ENCODE measurements at regions not wholly inside any gene's neighbourhood (a gene's known extent, or its start where the extent isn't known, plus 50 kb on each side); places are given as distances from the start of the nearest gene placed in this dataset.
"Not testable (repeated sequence)": the region's sequence is repeated elsewhere in the genome, so short reads cannot be mapped to it uniquely, and the experiment has no call there.

DNA sequence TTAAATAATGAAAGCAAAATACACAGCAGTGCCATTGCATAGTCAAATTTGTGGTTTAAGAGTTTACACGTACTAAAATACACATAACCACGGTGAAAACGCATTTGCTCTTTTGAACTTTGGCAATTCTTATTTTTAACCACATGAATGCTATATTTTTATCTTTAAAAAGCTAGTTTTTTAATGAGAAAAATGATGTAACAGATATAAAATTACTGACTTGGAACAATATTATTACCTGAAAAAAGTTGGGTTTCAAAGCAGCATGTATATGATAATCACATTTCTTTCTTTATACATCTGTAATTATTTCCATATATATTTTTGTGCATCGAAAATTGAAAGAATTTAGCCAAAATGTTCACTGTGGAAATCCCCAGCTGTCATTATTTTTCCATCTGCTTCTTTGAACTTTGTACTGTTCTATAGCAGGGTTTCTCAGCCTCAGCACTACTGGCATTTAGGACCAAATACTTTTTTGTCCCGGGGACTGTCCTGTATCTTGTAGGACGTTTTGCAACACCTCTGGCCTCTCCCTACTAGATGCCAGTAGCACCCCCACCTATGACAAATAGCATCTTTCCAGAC, 75.9 kb upstream of the CAB39 start:
- Histone ChIP-seq H3K9me3 (ENCODE audit: insufficient read depth, low read depth) (no peaks in the 10 kb centered on the region), H3K27ac (no peak overlapping the region), H3K4me1 (replicated peaks; ENCODE audit: insufficient read depth) (no peaks in the 10 kb centered on the region), H2AFZ (no peak overlapping the region), H3K4me2 (no peak overlapping the region), H3K79me2 (ENCODE audit: low read depth) (no peaks in the 10 kb centered on the region), H3K36me3 (ENCODE audit: low read depth) (no peaks in the 10 kb centered on the region), H3K27me3 (ENCODE audit: insufficient read depth, low read depth) (no peaks in the 10 kb centered on the region), H3K4me3 (no peak overlapping the region), H3K9me2 (ENCODE audit: insufficient read depth) (no peaks in the 10 kb centered on the region), H4K20me1 (ENCODE audit: insufficient read depth) (no peaks in the 10 kb centered on the region), H3F3A (ENCODE audit: insufficient read depth, low read depth) (peaks cover 4% of the 10 kb centered on the region; the same call in 1 of the 2 replicates)
- BruUV-seq (replicated peaks): no TSS peak
- ChIA-PET CTCF (no interaction called here), POLR2A (ENCODE audit: unreplicated experiment) (no interaction called here)
- intact Hi-C loops (cut with micrococcal nuclease; ENCODE audit: unreplicated experiment): no loop called here
- DNase-seq: no peak
- TF ChIP-seq EZH2 (IDR thresholded peaks at IDR 0.05; ENCODE audit: low read depth) (no peak), CTCF (conservative IDR thresholded peaks at IDR 0.05) (no peak)

GRCh38 chr2:230637486-230637885, 75.2 kb upstream of the CAB39 start:
- BruUV-seq (replicated peaks); CTCF ChIA-PET: not testable (repeated sequence)

DNA sequence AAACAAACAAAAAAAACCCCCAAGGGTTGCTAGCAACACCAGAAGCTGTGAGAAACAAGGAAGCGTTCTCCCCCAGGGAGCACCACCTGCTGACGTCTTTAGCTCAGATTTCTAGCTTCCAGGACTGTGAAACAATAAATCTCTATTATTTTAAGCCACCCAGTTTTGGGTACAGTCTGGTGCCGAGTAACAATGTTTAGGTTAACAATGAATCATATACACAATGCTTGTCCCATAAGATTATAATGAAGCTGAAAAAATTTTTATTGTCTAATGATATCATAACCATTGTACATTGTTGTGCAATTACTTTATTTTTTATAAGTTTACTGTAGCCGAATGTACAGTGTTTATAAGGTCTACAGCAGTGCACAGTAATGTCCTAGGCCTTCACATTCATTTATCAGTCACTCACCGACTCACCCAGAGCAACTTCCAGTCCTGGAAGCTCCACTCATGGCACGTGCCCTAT, 72.1 kb upstream of the CAB39 start:
- DNase-seq: no peak
- Histone ChIP-seq H3F3A (ENCODE audit: insufficient read depth, low read depth) (no peaks in the 10 kb centered on the region), H4K20me1 (ENCODE audit: insufficient read depth) (no peaks in the 10 kb centered on the region), H3K27me3 (ENCODE audit: insufficient read depth, low read depth) (no peaks in the 10 kb centered on the region), H3K79me2 (ENCODE audit: low read depth) (no peaks in the 10 kb centered on the region), H3K36me3 (ENCODE audit: low read depth) (no peaks in the 10 kb centered on the region), H3K4me1 (replicated peaks; ENCODE audit: insufficient read depth) (no peaks in the 10 kb centered on the region), H3K4me2 (no peak overlapping the region), H3K4me3 (no peak overlapping the region), H3K9me2 (ENCODE audit: insufficient read depth) (no peaks in the 10 kb centered on the region), H3K9me3 (ENCODE audit: insufficient read depth, low read depth) (no peaks in the 10 kb centered on the region), H2AFZ (no peak overlapping the region), H3K27ac (no peak overlapping the region)
- TF ChIP-seq CTCF (conservative IDR thresholded peaks at IDR 0.05) (no peak), EZH2 (IDR thresholded peaks at IDR 0.05; ENCODE audit: low read depth) (no peak)
- ChIA-PET POLR2A (ENCODE audit: unreplicated experiment) (no interaction called here), CTCF (no interaction called here)
- intact Hi-C loops (cut with micrococcal nuclease; ENCODE audit: unreplicated experiment): no loop called here
- no TSS peak for BruUV-seq (replicated peaks)

More at GRCh38 chr2:230637486-230637885, 75.2 kb upstream of the CAB39 start:
- H2AFZ ChIP-seq; POLR2A ChIA-PET (ENCODE audit: unreplicated experiment); H4K20me1 ChIP-seq (ENCODE audit: insufficient read depth); H3K4me3 ChIP-seq; H3F3A ChIP-seq (ENCODE audit: insufficient read depth, low read depth); DNase-seq; H3K36me3 ChIP-seq (ENCODE audit: low read depth); H3K9me2 ChIP-seq (ENCODE audit: insufficient read depth); H3K79me2 ChIP-seq (ENCODE audit: low read depth); H3K27me3 ChIP-seq (ENCODE audit: insufficient read depth, low read depth); H3K4me1 ChIP-seq (replicated peaks; ENCODE audit: insufficient read depth); intact Hi-C loops (cut with micrococcal nuclease; ENCODE audit: unreplicated experiment); H3K27ac ChIP-seq; H3K4me2 ChIP-seq; H3K9me3 ChIP-seq (ENCODE audit: insufficient read depth, low read depth): not testable (repeated sequence)

DNA sequence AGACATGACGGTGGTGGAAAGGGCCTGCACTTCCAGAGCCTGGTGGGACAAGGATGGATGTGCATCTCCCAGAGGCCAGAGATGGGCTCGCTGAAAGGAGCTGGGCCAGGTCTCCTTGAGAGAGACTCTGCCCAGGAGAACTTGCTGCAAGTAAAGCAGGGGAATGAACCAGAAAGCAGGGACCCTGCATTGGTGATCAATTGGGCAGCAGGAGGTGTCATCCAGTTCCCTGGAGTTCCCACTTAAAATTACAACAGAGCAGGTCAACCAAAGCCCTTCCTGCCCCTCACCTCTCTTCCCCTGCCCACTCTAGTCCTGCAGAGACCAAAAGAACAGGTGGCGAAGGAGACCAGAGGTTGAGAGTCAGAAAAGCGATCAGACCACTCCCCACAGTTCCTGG, 69.7 kb upstream of the CAB39 start:
- TF ChIP-seq EZH2 (IDR thresholded peaks at IDR 0.05; ENCODE audit: low read depth) (no peak), CTCF (conservative IDR thresholded peaks at IDR 0.05) (no peak)
- H2AFZ ChIP-seq: no peak overlapping the region
- no TSS peak for BruUV-seq (replicated peaks)
- no peaks in the 10 kb centered on the region for H3K36me3 ChIP-seq (ENCODE audit: low read depth)
- H3F3A ChIP-seq (ENCODE audit: insufficient read depth, low read depth): no peaks in the 10 kb centered on the region
- no peak overlapping the region for H3K4me3 ChIP-seq
- H3K27ac ChIP-seq: no peak overlapping the region
- H3K4me1 ChIP-seq (replicated peaks; ENCODE audit: insufficient read depth): no peaks in the 10 kb centered on the region
- no peak for DNase-seq
- no peaks in the 10 kb centered on the region for H3K27me3 ChIP-seq (ENCODE audit: insufficient read depth, low read depth)
- no peaks in the 10 kb centered on the region for H3K9me2 ChIP-seq (ENCODE audit: insufficient read depth)
- no peaks in the 10 kb centered on the region for H3K9me3 ChIP-seq (ENCODE audit: insufficient read depth, low read depth)
- H3K79me2 ChIP-seq (ENCODE audit: low read depth): no peaks in the 10 kb centered on the region
- POLR2A ChIA-PET (ENCODE audit: unreplicated experiment): no interaction called here
- no peaks in the 10 kb centered on the region for H4K20me1 ChIP-seq (ENCODE audit: insufficient read depth)
- CTCF ChIA-PET: interaction anchor here (0.5 kb wide), 1 partner anchor 19 kb away, joined by 11 read pairs; no protein-coding TSS in a partner anchor
- no peak overlapping the region for H3K4me2 ChIP-seq
- intact Hi-C loops (cut with micrococcal nuclease; ENCODE audit: unreplicated experiment): no loop called here

Data from PC-9 (cell line).